ENCODE measurements at regions not wholly inside any gene's neighbourhood (a gene's known extent, or its start where the extent isn't known, plus 50 kb on each side); places are given as distances from the start of the nearest gene placed in this dataset.

GRCh38 chr1:191519519-191519918, 638.7 kb upstream of the RGS18 start:
- TF ChIP-seq AGO2 (optimal IDR thresholded peaks at IDR 0.05; ENCODE audit: low read depth, low read length) (no peak), POLR2AphosphoS5 (IDR thresholded peaks at IDR 0.05; ENCODE audit: low read depth, low read length) (no peak), MAX (IDR thresholded peaks at IDR 0.05) (no peak), SIN3A (IDR thresholded peaks at IDR 0.05; ENCODE audit: borderline replicate concordance, low read depth, low read length) (no peak), RAD21 (CRISPR knock-in tag; IDR thresholded peaks at IDR 0.05) (no peak), SRF (IDR thresholded peaks at IDR 0.05; ENCODE audit: low read depth, low read length) (no peak), YY1 (IDR thresholded peaks at IDR 0.05; ENCODE audit: insufficient read depth, insufficient replicate concordance, low read depth, low read length) (no peak), TAF1 (CRISPR knock-in tag; IDR thresholded peaks at IDR 0.05) (no peak), RERE (CRISPR knock-in tag; IDR thresholded peaks at IDR 0.05; ENCODE audit: low read depth) (no peak), SP1 (IDR thresholded peaks at IDR 0.05) (no peak), SP1 (CRISPR knock-in tag; IDR thresholded peaks at IDR 0.05) (no peak), TP53 (CRISPR knock-in tag; conservative IDR thresholded peaks at IDR 0.05) (no peak), MTF1 (CRISPR knock-in tag; IDR thresholded peaks at IDR 0.05) (no peak), BRCA1 (CRISPR knock-in tag; IDR thresholded peaks at IDR 0.05) (no peak)

Data from HepG2 (cell line).